Peyer's patch (tissue), 4 donors: ENCODE measurements at regions not wholly inside any gene's neighbourhood (a gene's known extent, or its start where the extent isn't known, plus 50 kb on each side); places are given as distances from the start of the nearest gene placed in this dataset.
A peak's percentile ranks its signal among the peaks of the same experiment; 100 is the strongest.
"Not testable (repeated sequence)": the region's sequence is repeated elsewhere in the genome, so short reads cannot be mapped to it uniquely, and the experiment has no call there.

Experiments used
- DNase-seq, 3 donors: peaks; one replicate each; pipeline ENCODE4 v3.0.0-alpha.2; 2017 to 2019
- H3K27ac ChIP-seq, 4 donors: fragments of 200-600 bp; sonication (generic); one replicate each; pipeline ENCODE4 v1.5.1; 2016 to 2019
- H3K27me3 ChIP-seq, 2 donors: fragments of 200-600 bp; sonication (generic); one replicate each; pipeline ENCODE4 v1.5.1; 2019
- H3K36me3 ChIP-seq, 3 donors: fragments of 200-600 bp; sonication (generic); one replicate each; pipeline ENCODE4 v1.5.1; 2016 to 2019
- H3K4me1 ChIP-seq, 4 donors: fragments of 200-600 bp; sonication (generic); one replicate each; pipeline ENCODE4 v1.5.1; 2016 to 2019
- H3K4me3 ChIP-seq, 4 donors: fragments of 200-600 bp; sonication (generic); 1 replicate in 3 of 4; 2 replicates in 1 of 4; pipeline ENCODE4 v1.5.1; 2016 to 2019; ENCODE audit warnings: mild to moderate bottlenecking in 1 of 4
- H3K9me3 ChIP-seq, 4 donors: fragments of 200-600 bp; sonication (generic); one replicate each; pipeline ENCODE4 v1.5.1; 2016 to 2019; ENCODE audit warnings: mild to moderate bottlenecking in 1 of 4
- POLR2A ChIP-seq, 2 donors: fragments of 450-650 bp; IDR thresholded peaks; one replicate each; pipeline ENCODE4 v1.5.1; 2017; ENCODE audit warnings: antibody characterized with exemption in 2 of 2, mild to moderate bottlenecking in 2 of 2, moderate library complexity in 2 of 2
- small RNA-seq, 2 donors: library from RNA; depleted of rRNA; stranded (forward); fragments of <200 nt; gene quantifications; one replicate each; pipeline ENCODE3, GENCODE V24; 2016
- TF ChIP-seq, protein P1 (sequence below), 6 experiments: fragments of 450-650 bp in 4 of 6; fragments of 200-600 bp in 2 of 6; sonication (generic) in 1 of 6; IDR thresholded peaks; one replicate each; pipeline ENCODE4 v1.5.1; 2017 to 2019; ENCODE audit warnings: antibody characterized with exemption in 6 of 6, mild to moderate bottlenecking in 3 of 6, moderate library complexity in 1 of 6

DNA sequence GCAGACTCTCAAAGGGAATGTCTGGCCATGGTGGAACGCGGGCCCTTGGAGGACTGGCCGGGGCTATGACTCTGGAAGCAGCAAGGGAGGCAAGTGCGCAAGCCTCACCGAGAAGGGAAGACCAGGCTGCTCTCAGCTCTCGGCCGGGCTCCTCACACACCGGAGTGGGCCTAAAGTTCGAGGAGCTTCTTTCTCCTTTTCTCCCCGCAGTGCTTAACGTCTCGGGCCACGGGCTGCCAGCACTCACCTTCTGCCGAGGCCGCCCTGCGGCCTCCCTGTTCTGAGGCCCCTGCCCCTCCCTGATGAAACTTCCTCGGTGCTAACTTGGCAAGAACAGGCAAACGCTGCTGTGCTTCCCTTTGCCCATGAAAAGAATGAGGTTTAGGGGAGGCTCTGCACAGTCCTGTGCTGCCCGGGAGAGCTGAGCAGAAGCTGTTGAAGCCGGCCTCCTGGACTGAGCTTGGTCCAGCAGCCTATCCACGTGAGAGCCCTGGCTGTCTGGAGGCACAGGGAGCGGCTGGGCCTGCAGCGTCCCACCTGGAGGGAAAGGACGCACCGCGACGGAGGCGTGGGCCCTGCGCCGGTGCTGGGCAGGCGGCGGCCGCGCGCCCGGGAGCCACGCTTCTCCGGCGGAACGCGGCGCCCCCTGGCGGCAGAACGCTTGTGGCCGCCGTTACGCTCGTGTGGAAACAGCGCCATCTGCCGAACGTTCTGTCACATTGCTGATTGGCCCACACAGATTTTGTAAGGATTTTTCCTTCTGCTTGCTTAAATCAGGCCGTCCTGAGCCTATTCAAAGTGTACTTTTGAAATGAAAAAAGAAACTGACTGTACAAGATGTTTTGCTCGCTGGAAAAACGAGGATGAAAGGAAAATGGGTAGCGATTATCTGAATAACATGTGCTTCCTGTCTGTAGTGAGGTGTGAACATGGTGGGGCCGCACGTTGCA lies 65.0 kb upstream of the TMEM45B start:
- DNase-seq: peak; percentile 41 to 89 (median 74)
- Histone ChIP-seq H3K9me3 (no peaks in the 10 kb centered on the region), H3K4me1 (peaks cover 0 to 5% (median 2%) of the 10 kb centered on the region in 4 donors), H3K27me3 (no peaks in the 10 kb centered on the region), H3K4me3 (peak overlapping the region in 3 of 4 donors; percentile 14 to 29 (median 20)), H3K27ac (no peak overlapping the region), H3K36me3 (no peaks in the 10 kb centered on the region)
- no peak for TF ChIP-seq POLR2A (IDR thresholded peaks at IDR 0.05)
- TF ChIP-seq, protein P1, sequence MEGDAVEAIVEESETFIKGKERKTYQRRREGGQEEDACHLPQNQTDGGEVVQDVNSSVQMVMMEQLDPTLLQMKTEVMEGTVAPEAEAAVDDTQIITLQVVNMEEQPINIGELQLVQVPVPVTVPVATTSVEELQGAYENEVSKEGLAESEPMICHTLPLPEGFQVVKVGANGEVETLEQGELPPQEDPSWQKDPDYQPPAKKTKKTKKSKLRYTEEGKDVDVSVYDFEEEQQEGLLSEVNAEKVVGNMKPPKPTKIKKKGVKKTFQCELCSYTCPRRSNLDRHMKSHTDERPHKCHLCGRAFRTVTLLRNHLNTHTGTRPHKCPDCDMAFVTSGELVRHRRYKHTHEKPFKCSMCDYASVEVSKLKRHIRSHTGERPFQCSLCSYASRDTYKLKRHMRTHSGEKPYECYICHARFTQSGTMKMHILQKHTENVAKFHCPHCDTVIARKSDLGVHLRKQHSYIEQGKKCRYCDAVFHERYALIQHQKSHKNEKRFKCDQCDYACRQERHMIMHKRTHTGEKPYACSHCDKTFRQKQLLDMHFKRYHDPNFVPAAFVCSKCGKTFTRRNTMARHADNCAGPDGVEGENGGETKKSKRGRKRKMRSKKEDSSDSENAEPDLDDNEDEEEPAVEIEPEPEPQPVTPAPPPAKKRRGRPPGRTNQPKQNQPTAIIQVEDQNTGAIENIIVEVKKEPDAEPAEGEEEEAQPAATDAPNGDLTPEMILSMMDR (IDR thresholded peaks at IDR 0.05): peak; percentile 81 to 100 (median 100)

DNA sequence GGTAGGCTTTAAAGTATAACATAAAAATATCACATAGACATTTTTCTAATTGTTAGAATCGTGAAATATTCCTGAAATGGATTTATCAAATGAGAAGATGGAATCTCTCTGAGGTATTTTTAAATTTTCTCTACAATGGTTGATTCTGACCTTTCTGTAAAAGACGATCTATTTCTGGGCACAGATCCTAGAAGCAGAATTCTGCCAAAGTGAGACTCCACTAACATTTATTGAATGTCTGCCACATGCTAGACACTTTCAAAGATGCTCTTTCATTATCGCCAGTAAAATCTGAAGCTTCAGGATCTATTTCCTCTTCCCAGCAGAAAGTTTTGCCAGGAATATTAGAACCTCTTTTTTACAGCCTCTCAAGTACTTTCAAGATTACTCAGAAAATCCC lies 64.1 kb upstream of the TMEM45B start:
- no peak for DNase-seq
- Histone ChIP-seq H3K27me3 (no peaks in the 10 kb centered on the region), H3K4me3 (no peak overlapping the region), H3K27ac (no peak overlapping the region), H3K36me3 (no peaks in the 10 kb centered on the region), H3K9me3 (no peaks in the 10 kb centered on the region), H3K4me1 (peaks cover 0 to 5% (median 2%) of the 10 kb centered on the region in 4 donors)
- no peak for TF ChIP-seq POLR2A (IDR thresholded peaks at IDR 0.05)
- TF ChIP-seq, protein P1 (IDR thresholded peaks at IDR 0.05): no peak

DNA sequence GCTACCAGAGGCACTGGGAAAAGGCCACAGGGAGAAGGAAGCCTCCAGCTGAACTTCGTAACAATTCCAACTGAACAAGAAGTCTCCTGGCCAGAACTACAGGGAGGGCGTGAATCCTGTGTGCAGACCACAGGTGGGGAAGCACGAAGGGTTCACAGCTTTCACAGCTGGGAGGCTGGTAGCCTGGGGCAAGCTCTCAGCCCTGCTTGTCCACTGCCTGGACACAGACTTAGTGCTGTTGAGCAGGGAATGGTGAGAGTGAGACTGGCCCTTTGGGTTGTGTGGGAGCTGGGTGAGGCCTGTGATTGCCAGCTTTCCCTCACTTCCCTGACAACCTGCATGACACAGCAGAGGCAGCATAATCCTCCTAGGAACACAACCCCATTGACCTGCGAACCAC lies 52.1 kb upstream of the TMEM45B start:
- not testable (repeated sequence) for H3K36me3 ChIP-seq, H3K4me1 ChIP-seq, H3K4me3 ChIP-seq, DNase-seq, H3K27me3 ChIP-seq, H3K27ac ChIP-seq, H3K9me3 ChIP-seq

DNA sequence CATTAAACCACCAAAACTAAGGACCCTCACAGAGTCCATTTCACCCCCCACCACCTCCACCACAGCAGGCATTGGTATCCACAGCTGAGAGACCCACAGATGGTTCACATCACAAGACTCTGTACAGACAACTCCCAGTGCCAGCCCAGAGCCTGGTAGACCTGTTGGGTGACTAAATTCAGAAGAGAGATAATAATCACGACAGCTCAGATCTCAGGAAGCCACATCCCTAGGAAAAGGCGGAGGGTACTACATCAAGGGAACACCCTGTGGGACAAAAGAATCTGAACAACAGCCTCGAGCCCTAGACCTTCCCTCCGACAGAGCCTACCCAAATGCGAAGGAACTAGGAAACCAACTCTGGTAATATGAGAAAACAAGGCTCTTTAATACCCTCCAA lies 51.4 kb upstream of the TMEM45B start:
- H3K4me1 ChIP-seq, H3K4me3 ChIP-seq, H3K27ac ChIP-seq, DNase-seq, H3K36me3 ChIP-seq, H3K9me3 ChIP-seq, H3K27me3 ChIP-seq: not testable (repeated sequence)

Small RNA genes lying in the stretch of these regions (small RNA-seq; reads per million reads assigned to genes)
- 0 reads per million in 2 donors for gene RPS27P20
